GM23248 (cell line): ENCODE measurements at regions not wholly inside any gene's neighbourhood (a gene's known extent, or its start where the extent isn't known, plus 50 kb on each side); places are given as distances from the start of the nearest gene placed in this dataset.

Experiments used
- EZH2 ChIP-seq: fragments of 200-600 bp; sonication (generic); IDR thresholded peaks from 2 replicates; pipeline ENCODE4 v1.6.1; 2018; ENCODE audit warnings: antibody characterized with exemption, mild to moderate bottlenecking; ENCODE audit not compliant: insufficient read depth, poor library complexity, severe bottlenecking
- EZH2phosphoT487 ChIP-seq: fragments of 200-600 bp; sonication (generic); IDR thresholded peaks from 2 replicates; pipeline ENCODE4 v1.6.1; 2018; ENCODE audit warnings: antibody characterized with exemption, moderate library complexity, mild to moderate bottlenecking, low read depth; ENCODE audit not compliant: insufficient read depth

DNA sequence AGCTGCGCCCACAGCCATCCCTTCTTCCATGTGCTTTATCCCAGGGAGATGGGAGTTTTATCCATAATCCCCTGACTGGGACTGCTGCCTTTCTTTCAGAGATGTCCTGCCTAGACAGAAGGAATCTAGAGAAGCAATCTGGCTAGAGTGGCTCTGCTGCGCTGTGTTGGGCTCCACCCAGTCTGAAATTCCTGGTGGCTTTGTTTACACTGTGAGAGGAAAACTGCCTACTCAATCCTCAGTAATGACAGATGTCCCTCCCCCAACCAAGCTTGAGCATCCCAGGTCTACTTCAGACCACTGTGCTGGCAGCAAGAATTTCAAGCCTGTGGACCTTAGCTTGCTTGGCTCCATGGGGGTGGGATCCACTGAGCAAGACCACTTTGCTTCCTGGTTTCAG lies 116.9 kb upstream of the AR start:
- TF ChIP-seq EZH2 (no peak), EZH2phosphoT487 (no peak)
